NCI-H460 (cell line): ENCODE measurements at regions not wholly inside any gene's neighbourhood (a gene's known extent, or its start where the extent isn't known, plus 50 kb on each side); places are given as distances from the start of the nearest gene placed in this dataset.
"Not testable (repeated sequence)": the region's sequence is repeated elsewhere in the genome, so short reads cannot be mapped to it uniquely, and the experiment has no call there.

Source experiments
- DNase-seq: peaks from one replicate; pipeline ENCODE4 v3.0.0-alpha.2; 2016; ENCODE audit warnings: low read depth; ENCODE audit errors: extremely low read depth

DNA sequence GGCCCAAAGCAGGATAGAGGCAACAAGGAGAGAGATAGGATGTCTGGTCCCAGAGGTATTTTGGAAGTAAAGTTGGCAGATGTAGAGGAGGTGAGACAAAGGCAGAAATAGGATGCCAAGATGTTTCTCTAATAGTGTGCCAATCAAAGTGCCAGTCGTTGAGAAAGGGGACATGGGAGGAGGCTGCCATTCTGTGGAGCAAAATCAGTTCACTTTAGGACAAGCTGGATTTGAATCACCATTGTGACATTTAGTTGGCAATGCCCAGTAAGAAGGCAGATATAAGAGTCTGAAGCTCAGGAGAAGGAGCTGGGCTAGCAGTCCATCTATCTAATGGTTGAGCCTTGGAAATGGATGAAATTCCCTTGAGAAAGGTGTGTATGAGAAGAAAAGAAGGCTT is 53.8 kb downstream of the ADRB2 start:
- DNase-seq: no peak

GRCh38 chr5:148880696-148881095 is 54.3 kb downstream of the ADRB2 start:
- no peak for DNase-seq

DNA sequence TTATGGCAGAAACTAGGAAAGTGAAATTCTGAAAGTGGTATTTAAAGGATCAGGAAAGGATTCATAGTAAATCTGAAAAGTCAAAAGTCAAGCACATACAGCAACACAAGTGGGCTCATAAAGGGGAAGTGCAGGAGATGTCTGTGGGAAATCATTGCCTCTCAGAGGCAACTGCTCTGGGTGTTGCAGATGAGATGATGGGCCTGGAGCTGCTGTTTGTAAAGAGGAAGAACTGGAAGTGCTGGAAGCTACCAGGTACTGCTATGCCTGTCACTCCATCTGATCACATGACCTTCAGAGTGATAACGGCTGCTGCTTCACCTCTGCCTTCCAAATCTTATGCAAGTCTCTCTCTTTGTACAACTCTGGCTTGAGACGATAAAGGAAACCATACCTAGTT is 55.9 kb downstream of the ADRB2 start:
- DNase-seq: no peak

DNA sequence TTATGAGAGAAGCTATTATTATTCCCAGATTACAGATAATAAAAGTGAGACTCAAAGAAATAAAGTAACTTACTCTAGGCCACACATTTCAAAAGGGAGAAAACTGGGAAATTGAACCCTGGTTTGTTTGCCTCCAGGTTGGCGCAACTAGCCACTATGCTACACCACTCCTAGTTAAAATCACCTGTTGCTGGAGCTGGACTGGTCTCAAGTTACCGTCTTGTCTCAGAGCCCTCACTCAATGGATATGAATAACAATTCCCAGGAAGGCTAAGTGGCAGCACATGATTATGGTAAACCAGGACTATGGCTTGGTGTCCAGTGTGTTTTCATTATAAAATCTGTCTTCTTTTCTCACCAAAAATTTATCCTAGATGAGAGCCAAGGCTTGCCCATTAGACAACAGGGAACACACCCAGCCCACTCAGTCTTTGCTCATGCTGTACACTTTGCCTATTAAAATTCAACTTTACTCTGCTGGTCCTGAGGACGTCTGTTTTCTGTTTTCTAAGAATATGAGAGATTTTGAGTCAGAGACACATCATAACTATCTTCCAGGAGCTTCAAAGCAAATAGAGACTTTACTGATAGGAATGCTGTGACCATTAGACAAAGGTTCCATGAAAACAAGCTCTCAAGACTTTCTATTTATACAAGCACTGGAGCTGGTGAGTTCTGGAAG is 58.1 kb downstream of the ADRB2 start:
- no peak for DNase-seq

DNA sequence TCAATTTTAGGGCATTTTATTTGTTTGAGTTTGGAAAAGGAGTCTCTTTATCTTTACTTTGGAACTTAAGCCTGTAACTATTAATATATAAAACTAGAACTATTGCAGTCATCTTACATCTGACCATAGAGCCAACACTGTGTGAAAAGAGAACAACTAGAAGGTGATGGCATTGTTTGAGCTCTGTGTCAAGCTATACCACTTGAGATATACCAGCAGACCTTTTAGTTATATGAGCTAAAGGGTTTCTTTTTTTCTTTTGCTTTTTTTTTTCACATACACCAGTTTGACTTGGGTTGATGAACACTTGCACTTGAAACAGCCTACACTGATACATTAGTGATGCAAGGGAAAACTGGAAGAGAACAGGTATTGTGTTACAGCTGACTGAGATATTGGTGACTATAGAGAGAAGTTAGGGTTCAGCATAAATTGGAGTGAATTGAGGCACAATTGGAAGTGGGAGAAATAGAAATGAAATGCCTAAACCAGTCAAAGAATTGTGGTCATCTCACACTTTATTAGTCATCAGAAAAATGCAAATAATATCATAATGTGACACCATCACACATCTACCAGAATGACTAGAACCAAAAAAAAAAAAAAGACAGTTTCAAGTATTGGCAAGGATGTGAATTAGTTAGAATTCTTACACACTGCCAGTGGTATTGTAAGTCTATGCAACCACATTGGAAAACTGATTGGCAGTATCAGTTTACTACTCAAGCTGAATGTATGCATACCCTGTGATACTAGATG is 60.9 kb downstream of the ADRB2 start:
- no peak for DNase-seq

DNA sequence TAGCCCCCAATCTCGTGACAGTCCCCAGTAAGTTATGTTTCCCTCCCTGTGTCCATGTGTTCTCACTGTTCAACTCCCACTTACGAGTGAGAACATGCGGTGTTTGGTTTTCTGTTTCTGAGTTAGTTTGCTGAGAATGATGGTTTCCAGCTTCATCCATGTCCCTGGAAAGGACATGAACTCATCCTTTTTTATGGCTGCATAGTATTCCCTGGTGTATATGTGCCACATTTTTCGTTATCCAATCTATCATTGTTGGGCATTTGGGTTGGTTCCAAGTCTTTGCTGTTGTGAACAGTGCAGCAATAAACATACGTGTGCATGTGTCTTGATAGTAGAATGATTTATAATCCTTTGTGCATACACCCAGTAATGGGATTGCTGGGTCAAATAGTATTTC is 63.5 kb downstream of the ADRB2 start:
- not testable (repeated sequence) for DNase-seq

DNA sequence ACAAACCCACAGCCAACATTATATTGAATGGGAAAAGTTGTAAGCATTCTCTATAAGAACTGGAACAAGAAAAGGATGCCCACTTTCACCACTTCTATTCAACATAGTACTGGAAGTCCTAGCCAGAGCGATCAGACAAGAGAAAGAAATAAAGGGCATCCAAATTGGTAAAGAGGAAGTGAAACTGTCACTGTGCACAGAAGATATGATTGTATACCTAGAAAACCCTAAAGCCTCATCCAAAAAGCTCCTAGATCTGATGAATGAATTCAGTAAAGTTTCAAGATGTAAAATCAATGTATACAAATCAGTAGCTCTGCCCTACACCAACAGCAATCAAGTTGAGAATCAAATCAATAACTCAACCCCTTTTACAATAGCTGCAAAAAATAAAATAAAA is 69.0 kb downstream of the ADRB2 start:
- not testable (repeated sequence) for DNase-seq

GRCh38 chr5:148897842-148898241 is 71.4 kb downstream of the ADRB2 start:
- no peak for DNase-seq

DNA sequence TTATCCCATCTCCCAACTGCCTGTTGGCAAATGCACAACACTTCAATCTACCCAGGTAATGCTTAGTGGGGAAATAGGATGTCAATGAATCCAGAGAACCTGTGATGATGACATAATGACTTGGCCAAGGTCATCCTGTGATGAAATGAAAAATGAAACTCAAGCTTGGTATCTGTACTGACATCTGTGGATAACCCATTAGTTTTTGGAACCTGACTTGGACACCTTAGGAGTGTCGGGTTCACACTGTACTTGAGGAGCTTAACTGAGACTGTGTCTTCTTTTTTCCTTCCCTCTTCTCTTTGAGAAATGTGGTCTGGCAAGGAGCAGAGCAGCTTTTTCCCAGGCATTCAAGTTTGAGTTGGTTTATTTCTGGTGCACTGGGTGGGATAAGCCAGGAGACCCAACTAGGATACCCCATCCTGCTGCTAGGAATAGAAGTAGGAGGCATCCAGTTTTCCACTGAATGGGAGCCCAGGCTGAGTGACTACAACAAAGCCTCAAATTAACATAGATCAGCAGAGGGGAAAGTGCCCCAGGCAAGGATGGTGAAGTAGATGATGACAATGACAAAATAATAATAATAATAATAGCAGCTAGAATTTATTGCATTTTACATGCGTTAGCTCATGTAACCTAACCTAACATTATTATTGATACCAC is 72.1 kb downstream of the ADRB2 start:
- DNase-seq: no peak

DNA sequence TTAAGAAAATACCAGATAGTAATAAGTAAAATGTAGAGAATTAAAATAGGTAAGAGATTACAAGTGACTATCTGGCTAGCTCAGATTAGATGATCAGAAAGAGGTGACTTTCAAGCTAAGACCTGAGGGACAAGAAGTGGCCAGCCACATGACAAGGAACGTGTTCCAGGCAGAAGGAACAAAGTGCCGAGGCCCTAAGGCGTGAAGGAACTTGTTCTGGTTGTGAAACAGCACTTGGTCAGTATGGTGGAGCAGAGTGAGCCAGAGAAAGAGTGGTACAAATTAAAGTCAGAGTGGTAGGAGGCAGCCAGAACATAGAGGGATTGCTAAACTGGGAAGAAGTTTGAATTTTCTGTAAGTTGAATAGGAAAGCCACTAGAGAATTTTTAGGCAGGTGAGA is 73.6 kb downstream of the ADRB2 start:
- DNase-seq: no peak

DNA sequence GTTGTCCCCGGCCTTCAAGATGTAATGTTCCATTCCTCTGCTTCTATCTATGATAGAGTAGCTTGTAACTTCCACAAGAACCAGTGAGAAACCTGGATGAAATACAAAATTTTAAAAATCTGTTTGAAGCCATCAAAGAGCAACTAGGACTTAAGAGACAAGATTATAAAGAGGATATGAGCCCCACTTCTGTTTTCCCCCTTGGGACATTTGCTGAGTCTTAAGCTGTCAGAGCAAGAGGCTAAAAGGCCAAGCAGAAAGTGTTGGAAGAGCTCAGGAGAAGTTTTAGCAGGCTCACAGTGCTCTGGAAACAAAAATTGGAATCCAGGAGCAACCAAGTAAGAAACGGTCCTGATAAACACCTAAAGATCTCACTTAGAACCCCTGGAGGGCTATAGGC is 76.1 kb downstream of the ADRB2 start:
- no peak for DNase-seq

DNA sequence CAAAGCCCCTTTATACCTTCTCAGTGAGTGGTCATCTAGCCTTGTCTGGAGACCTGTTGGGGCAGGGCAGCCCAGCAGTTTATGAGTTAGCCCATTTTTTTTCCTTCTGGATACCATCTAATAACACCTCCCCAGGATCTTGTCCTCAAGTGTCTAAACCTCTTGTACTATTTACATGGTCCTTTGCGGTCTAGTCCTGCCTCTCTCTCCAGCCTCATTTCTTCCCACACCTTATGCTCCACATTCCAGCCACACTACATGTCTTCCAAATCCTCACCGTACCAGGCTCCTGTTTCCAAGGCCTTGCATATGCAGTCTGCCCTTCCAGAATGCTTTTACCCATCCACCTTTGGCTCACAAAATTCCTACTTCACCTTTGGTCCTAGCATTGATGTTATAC is 77.2 kb downstream of the ADRB2 start:
- DNase-seq: no peak

GRCh38 chr5:148904440-148904839 is 78.0 kb downstream of the ADRB2 start:
- no peak for DNase-seq

DNA sequence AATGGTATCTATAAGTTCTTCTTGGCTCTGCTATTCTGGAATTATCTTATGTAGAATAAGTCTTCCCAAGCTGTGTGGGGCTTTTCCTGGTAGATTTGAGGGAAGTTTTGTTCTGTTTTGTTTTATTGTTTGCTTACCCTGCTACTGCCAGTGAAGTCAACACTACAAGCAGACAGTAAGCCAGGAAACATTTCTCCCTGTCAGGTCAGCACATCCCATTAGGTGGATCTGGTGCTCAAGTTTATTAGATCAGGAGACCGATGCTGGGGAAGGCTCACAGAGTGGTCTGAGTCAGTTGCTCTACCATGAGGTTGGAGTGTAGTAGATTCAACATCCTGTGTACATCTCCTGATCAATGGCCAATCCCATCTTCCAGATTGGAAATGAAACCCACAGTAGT is 79.1 kb downstream of the ADRB2 start:
- DNase-seq: no peak

DNA sequence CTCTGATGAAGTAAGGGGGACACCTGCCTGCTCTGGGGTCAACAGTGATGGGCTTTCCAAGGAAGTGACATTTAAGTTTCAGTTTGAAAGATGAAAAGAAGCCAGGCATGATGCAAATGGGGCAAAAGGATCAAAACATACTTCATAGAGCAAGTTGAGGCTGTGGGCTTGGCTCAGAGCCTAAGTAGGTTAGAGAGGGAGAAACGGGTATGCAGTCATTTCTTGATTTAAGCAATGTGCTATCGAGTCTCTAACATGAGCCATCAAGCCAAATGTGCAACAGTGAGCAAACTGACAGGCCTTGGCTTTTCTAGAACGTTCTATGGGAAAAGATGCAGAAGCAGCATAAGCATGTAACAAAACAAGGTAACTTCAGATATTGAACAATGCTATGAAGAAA is 80.6 kb downstream of the ADRB2 start:
- DNase-seq: no peak

GRCh38 chr5:148909040-148909439 is 82.6 kb downstream of the ADRB2 start:
- DNase-seq: no peak

GRCh38 chr5:148909766-148910165 is 83.4 kb downstream of the ADRB2 start:
- DNase-seq: no peak

GRCh38 chr5:148910216-148910615 is 83.8 kb downstream of the ADRB2 start:
- no peak for DNase-seq

GRCh38 chr5:148910686-148911361 is 84.4 kb downstream of the ADRB2 start:
- DNase-seq: peak; percentile 7

- DNase-seq: no peak
Observed at GRCh38 chr5:148911386-148911785, 85.0 kb downstream of the ADRB2 start.

DNA sequence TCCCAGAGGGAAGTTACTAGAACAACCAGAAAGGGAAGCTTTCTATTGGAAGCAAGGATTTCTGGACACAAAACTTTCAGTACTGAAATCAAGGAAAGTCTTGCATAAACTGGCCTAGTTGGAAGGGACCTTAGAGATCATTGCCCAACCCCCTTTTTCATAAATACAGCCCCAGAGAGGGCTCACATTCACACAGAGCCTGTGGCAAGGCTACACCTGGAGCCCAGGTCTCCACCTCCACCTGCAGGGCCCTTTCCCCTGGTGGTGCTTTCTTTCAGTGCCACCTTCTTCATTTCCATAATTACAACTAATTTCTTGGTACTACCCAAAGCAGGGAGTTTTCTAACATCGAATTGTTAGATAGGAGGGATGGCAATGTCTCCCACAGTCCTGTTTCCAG is 85.7 kb downstream of the ADRB2 start:
- DNase-seq: no peak
